Glomerular visceral epithelial cell (primary cell): ENCODE measurements at regions not wholly inside any gene's neighbourhood (a gene's known extent, or its start where the extent isn't known, plus 50 kb on each side); places are given as distances from the start of the nearest gene placed in this dataset.
"Not testable (repeated sequence)": the region's sequence is repeated elsewhere in the genome, so short reads cannot be mapped to it uniquely, and the experiment has no call there.

Source experiments
- DNase-seq: peaks from one replicate; pipeline ENCODE4 v3.0.0-alpha.2; 2016; ENCODE audit errors: extremely low spot score

DNA sequence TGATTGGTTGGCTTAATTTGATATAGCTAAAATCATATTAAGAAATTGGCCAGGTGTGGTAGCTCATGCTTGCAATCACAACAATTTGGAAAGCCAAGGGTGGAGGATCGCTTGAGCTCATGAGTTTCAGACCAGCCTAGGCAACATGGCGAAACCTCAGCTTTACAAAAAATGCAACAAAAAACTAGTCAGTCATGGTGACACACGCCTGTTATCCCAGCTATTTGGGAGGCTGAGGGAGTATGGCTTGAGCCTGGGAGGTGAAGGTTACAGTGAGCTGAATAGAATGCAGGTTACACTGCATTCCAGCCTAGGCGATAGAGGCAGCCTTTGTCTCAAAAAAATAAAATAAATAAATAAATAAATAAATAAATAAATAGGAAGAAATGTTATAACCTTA is 1579.6 kb upstream of the SLC10A2 start:
- DNase-seq: no peak

GRCh38 chr13:104641309-104641708 is 1575.1 kb upstream of the SLC10A2 start:
- DNase-seq: peak; percentile 12

GRCh38 chr13:104635879-104636278 is 1569.7 kb upstream of the SLC10A2 start:
- no peak for DNase-seq

- DNase-seq: no peak
These were observed 1567.8 kb upstream of the SLC10A2 start for GRCh38 chr13:104634016-104634415.

DNA sequence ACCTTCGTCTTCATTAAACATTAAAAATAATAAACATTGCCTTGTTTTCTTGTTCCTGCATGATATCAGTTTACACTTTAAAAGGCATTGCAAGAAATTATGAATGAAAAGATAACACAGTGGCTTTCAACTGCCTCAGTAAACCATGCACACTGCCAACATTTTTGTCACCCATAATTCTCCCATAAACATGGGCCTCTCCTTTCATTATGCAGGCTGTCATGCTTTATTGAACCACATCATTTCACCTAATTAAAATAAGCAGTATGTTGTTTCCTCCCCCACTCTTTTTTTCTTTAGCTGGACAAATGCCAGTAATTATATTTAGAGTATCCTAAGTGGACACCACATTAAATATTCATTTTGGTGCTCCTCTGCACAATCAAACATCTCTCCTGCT is 1566.5 kb upstream of the SLC10A2 start:
- DNase-seq: no peak

GRCh38 chr13:104625201-104625600 is 1559.0 kb upstream of the SLC10A2 start:
- DNase-seq: no peak

GRCh38 chr13:104616990-104617389 is 1550.8 kb upstream of the SLC10A2 start:
- no peak for DNase-seq

DNA sequence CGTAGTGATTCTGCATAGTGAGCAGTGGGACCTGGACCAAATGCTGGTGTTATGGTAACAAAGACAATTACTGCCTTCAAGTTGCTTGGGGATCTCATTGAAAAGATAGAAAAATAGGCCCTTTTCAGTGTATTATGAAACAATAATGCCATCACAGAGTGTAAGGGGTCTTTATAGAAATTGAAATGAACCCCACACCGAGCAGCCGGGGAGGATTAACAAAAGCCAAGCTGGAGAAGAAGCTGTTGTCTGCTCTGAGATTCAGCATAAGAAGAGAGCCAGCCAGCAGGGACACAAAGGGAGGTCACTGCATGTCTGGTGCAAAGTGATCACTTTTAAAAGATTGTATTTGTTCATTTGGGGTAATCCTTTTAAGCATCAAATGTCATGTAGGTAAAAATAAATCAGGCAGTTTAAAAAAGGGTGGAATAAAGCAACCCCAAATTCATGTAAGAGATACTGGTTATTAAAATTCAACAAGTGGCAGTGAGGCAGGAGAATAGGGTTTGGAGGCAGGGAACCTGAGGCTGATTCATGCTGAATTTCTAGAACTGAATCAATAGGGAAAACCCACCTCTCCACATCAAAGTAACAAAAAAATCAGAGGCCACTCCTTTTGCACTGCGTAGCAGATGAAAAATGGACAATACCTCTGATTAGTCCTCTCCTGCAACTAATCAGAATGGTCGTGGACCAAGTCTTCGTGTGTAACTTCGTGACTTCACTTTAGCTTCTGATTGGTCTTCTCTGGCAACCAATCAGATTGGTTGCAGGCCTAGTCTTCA is 1548.3 kb upstream of the SLC10A2 start:
- no peak for DNase-seq

GRCh38 chr13:104608331-104608730 is 1542.1 kb upstream of the SLC10A2 start:
- no peak for DNase-seq

- not testable (repeated sequence) for DNase-seq
These were observed 1539.2 kb upstream of the SLC10A2 start for GRCh38 chr13:104605435-104605834.

GRCh38 chr13:104597546-104598180 is 1531.4 kb upstream of the SLC10A2 start:
- DNase-seq: no peak

GRCh38 chr13:104595511-104595910 is 1529.3 kb upstream of the SLC10A2 start:
- no peak for DNase-seq

GRCh38 chr13:104594806-104595205 is 1528.6 kb upstream of the SLC10A2 start:
- no peak for DNase-seq

- DNase-seq: no peak
These were observed 1527.5 kb upstream of the SLC10A2 start for GRCh38 chr13:104593693-104594092.

GRCh38 chr13:104593251-104593576 is 1527.0 kb upstream of the SLC10A2 start:
- DNase-seq: no peak

DNA sequence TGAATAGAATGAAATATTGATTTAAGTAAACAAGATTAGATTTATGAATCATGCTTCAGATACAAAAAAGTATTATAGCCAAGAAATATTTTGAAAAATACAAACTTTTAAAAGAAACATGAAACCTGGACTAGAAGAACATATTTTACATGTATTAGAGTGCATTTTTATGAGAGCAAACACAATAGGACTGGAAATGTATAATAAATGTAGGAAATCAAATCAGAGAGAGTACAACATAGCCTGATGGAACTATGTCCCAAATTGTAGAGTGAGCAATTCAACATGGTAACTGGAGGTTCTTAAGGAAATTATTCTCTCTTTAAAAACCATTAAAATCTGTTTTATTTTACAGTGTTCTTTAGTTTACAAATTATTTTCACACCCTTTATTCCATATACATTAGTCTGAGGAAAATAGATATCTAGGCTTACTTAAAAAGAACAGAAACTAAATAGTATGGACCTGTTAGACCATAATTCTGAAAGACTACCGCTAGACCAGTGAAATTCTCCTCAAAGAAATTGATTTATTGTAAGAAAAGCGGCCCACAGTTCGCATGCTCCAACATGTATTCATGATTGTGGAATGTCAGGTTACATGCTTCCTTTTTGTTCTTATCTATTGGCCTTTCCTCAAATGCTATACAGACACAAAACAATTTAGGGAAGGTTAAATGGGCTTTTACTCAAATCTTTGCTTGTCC is 1526.5 kb upstream of the SLC10A2 start:
- DNase-seq: no peak

GRCh38 chr13:104592127-104592526 is 1525.9 kb upstream of the SLC10A2 start:
- DNase-seq: peak; percentile 80

GRCh38 chr13:104586051-104586746 is 1520.0 kb upstream of the SLC10A2 start:
- peak; percentile 81 for DNase-seq

GRCh38 chr13:104584481-104584880 is 1518.3 kb upstream of the SLC10A2 start:
- no peak for DNase-seq

- no peak for DNase-seq
These were observed 1514.7 kb upstream of the SLC10A2 start for GRCh38 chr13:104580931-104581330.

DNA sequence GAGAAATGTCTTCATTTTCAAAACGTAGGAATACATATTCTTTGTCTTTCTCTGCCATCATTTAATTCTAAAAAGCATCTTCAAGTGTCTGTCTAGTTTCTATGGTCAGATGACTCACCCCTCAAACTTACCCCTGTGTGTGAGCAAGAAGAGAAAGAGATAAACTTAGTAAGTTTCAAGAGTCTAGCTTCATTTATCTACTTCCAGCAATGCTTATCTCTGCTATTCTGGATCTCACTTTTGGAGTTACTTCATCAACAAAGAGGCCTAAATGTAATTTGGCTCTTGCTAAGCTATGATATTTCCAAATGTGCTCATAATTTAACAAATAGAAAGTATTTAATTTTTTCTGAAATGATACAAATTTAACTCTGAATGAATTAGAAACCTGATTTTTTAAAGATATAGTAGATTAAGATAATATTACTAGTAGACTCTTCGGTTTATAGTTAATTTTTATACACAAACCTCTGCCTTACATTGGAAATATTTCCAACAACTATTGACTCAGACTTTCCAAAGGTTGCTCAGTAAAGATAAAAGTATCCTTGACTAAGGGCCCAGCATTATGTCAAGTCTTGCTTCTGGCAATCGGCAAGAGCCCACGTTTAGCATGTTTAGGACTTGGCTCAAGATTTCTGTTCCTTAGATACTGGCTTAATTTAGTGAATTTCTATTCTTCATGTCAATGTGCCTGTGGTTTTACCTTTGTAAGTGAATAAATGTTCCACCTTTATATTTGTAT is 1511.0 kb upstream of the SLC10A2 start:
- DNase-seq: no peak

DNA sequence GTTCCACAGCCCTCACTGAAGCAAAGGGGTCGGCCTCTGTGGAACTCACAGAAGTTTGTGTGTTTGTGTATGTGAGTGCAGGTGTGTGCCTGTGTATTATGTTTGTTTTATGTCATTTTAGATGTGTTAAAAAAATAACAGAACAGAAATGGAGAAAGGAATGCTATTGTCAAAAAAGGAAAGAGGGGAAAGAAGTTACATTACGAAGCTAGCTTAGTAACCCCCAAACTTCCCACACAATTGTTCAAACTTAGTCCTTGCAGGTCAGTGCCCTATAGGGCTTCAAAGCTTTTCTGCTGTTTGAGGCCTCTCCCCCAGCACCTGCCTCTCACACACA is 1505.6 kb upstream of the SLC10A2 start:
- no peak for DNase-seq
